Hematopoietic multipotent progenitor cell treated with erythropoietin and hydrocortisone succinate and interleukin-3 and kit ligand, for 15 days (in vitro differentiated cells): ENCODE measurements at regions not wholly inside any gene's neighbourhood (a gene's known extent, or its start where the extent isn't known, plus 50 kb on each side); places are given as distances from the start of the nearest gene placed in this dataset.
"Not testable (repeated sequence)": the region's sequence is repeated elsewhere in the genome, so short reads cannot be mapped to it uniquely, and the experiment has no call there.

Source experiments
- DNase-seq: peaks from one replicate; pipeline ENCODE4 v3.0.0-alpha.2; 2015; ENCODE audit warnings: low spot score

DNA sequence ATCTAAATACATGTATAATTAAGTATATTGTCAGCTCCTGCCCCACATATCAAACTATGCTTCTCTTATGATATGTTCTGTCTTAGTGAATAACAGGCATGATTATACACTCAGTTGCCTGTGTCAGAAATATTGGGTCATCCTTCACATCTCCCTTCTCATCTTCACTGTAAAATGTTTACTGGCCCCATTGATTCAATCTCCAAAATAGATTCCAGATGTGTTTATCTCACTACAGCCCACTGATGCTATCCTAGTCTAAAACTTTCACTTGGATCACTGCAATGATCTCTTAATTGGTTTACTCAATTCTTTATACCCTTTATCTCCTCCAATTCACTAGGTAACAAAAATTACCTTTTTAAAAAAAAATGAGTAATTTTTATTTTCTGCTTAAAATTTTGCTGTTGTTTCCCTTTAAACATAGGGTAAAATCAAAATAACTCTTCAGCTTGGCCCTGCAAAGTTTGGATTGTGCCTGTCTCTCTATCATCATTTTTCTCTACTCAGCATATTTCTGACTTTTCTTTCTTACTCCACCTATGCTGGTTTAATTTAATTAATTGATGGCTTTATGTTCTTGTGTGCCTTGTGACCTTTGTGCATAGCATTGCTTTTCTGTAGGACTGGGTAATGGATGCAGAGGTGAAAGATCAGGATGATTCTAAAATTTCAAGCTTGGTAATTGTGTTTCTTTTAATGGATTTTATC is 233.9 kb upstream of the FOXP2 start:
- DNase-seq = no peak

DNA sequence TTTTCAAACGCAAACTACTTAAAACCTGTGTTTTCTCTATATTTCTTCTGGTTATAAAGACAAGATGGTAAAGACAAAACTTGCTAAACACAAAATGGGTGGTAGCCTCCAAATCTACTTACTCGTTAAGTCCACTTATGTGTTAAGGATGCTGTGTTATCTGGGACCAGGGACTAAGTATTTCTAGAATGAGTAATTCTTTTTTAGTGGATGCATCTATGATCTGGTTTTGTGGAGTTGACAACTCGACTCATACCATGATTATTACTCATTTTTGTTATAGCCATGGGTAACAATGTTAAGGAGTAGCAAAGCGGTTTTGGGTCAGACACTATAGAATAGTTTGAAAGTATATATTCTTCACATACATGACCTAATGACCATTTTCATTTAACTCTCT is 239.5 kb upstream of the FOXP2 start:
- DNase-seq = no peak

DNA sequence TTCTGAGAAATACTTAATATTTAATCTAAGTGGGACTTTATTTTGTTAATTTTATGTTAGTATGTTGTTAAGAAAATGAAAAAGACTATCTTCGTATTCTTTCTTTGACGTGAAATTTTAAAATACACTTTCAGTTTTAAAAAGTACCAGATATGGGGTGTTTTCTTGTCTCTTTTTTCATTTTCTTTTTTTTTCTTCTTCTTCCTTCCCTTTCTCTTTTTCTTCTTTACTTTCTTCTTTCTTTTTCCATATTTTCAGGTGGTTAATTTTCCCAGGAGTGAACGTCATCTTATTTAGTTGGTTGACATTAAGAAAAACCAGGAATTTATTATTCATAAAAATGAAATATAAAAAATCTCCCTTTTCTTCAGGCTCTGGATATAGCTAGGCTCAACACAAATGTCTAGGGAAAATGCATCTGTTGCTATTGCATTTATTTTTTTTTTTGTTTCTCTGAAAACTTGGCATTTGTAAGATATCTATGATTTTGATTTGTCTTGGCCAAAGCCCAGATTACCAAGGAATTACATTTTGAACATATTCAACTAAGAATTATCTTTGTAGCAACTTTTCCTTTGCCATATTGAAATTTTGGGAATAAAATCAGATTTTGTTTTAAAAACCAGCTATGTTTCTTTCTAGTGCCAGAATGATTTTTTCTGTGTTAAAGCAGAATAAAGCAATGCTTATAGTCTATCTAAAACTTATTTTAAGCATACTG is 241.3 kb upstream of the FOXP2 start:
- DNase-seq = no peak

DNA sequence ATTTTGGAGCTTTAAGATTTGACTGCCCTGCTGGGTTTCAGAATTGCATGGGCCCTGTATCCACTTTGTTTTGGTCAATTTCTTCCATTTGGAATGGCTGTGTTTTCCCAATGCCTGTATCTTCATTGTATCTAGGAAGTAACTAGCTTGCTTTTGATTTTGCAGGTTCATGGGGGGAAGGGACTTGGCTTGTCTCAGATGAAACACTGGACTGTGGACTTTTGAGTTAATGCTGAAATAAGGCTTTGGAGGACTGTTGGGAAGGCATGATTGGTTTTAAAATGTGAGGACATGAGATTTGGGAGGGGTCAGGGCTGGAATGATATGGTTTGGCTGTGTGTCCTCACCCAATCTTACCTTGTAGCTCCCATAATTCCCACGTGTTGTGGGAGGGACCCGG is 245.2 kb upstream of the FOXP2 start:
- not testable (repeated sequence) for DNase-seq

DNA sequence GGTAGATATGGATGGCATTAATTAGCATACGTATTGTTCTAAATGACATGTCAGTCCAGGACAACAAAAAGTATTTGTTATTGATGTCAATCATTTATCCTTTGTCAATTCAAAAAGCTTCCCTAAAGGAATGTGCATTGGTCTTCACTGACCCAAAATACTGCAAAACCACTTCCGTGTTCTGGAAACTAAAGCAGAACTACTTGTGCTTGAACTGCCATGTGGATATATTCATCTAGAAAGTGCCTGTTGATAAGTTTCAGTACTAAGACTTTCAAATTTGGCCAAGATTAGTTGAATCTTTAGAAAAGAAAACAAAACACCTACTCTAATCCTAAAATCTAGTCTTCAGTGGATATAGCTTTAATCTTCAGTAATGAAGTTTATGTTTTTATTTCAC is 242.1 kb upstream of the PPP1R3A start:
- DNase-seq = no peak

DNA sequence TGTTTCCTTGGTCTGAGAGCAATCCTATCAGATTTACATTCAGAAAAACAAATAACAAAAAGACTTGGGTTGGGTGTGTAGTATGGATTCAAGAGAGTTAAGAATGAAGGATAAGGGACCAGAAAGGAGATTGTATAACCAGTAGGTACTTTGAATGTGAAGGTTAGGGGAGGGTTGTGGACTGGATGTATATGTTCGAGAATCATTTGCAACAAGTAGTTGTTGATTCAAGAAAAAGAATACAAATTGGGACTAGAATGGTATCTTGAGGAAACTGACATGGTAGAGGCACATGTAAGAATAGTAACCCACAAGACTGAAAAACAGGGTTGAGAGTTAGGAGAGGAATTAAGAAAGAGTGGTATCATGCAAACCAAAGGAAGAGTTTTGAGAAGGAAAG is 240.0 kb upstream of the PPP1R3A start:
- no peak for DNase-seq

DNA sequence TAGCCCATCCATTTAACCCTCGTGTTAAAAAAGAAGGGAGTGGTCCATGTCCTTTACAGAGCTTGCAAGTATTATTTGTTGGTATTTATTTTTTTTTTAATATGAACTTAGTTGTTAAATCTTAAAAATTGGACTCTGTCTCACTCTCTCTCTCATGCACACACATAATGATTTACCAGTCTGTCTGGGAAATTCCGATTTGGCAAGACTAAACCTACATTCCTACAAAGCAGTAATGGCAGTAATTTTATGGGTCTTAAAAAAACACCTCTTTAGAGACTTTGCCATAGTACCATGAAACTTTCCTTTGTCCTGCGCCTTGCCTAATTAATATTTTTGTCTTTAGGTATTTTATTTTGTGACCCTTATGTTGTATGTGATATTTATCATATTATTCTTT is 239.5 kb upstream of the PPP1R3A start:
- DNase-seq = no peak

DNA sequence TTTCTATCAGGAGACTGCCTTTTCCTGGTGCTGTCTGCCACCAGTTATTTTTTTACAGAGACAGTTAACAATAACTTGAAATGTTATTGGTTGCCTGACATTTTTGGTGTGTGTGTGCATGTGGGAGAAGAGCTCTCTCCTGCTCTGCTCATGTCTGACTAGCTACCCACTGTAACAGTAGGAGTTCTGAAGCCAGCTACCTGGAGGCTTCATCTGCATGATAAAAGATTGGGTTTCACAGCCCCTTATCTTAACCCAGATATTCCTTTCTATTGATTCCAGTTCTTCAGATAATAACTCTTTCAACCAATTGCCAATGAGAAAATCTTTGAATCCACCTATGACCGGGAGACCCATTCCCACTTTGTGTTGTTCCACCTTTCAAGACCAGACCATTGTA is 237.4 kb upstream of the PPP1R3A start:
- no peak for DNase-seq

DNA sequence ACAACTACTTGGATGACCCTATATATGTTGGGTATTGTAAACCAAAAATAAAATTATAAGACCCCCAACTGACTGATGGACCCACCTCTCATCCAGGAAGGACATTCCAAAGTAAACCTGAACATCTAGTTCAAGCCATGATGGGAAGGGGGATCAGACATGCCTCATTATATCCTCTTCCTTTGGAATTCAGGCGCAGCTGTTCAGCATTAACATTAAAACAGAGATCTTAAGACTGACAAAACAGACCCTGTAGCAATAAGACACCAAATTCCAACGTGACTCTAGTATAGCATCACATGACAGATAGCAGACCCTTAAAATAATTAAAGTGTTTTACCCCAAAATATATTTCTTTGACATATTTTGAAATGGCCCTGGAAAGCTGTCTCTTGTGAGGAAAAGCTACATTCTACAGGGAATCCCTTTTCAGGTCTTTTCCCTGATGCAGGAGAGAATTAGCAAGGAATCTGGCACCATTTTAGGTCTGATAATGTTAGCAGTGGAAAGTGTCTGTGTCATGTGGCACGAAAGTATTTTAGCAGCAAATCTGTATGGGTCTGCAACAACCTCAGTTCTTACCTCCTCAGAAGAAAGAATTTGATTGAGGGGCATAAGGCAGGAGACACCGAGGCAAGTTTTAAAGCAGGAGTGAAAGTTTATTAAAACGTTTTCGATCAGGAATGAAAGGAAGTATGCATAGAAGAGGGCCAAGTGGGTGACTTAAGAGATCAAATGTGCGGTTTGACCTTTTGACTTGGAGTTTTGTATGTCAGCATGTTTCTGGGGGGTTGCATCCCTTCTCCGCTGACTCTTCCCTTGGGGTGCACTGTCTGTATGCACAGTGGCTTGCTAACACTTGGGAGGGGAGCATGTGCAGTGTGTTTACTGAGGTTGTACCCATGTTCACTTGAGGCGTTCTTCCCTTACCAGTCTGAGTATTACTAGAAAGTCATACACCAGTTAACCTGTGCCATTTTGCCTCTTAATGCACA is 236.6 kb upstream of the PPP1R3A start:
- no peak for DNase-seq

DNA sequence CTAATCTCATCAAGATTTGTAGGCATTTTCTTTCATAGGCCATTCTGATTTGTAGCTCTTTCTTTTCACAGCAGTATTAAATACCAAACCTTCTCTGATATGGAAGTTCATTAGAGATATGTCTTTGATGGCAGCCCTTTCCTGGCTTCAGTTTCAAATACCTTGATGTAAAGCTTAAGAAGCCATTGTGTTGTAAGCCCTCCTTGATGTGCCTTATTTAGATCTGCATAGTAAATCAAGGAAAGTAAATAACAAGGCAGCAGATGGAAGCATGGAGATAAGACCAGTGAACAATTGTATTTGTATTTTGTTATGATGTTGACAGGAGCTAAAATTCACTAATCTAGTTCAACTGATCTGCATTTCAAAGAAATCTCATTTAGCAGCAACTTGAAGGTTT is 234.9 kb upstream of the PPP1R3A start:
- no peak for DNase-seq

DNA sequence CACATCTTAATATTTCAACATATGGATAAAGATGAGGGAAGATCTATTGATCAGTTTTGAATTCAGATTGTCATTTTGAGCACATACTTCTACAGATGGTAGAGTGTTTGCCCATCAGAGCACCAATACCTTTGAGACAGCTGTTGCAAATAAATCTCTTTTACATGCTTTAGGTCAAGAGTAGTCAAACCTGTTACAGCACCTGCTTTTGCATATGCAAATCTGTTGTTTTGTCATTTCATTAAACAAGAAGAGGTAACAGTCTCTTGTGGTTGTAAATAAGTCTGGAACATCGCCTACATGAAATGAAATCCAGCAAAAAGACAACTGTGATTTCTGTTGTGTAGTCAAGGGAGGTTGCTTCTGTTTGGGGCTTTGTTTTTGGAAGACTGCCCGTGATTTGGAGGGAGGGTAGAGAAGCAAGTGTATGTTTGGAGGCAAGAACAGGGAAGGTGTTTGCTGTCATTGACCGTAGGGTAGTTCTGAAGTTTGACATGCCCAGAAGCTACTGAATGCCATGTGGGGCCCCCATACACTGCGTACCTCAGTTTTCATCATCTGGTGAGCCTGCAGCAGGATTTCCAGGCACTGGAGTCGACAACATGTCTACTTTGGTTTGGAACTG is 233.6 kb upstream of the PPP1R3A start:
- DNase-seq = no peak

DNA sequence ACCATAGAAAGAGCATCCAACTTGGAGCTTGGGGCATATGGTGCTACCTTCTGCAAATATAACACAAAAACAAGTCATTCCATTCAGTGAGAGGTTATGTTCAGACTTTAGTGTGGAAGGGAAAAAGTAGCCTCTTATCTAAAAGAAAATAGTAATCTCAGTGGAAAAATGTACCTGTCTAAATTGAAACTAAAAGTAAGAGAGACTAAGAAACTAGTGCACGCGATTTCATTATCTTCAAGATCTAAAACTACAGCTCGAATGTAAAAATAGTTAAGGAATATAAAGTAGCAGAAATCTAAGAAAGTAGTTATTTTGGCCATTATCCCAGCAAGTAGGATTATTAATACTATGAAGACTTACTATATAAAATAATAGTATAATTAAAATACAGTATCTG is 233.0 kb upstream of the PPP1R3A start:
- DNase-seq = no peak

DNA sequence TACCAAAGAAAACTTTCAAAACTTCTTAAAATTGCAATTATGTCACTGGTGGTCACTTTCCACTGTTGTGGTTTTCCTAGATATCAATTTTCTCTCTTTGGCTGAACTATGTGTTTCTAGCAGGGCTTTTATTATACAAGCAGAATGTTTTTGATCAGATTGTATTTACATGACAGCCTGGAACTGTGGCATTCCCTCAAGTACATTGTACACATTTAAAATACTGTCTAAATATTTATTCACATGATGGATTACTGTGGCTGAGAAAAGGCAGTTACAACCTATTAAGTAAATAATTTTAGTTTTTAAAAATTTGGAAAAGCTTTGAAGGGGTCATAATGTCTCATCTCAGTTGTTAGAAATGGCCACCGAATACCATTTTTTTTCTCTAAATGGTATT is 231.9 kb upstream of the PPP1R3A start:
- DNase-seq = no peak

DNA sequence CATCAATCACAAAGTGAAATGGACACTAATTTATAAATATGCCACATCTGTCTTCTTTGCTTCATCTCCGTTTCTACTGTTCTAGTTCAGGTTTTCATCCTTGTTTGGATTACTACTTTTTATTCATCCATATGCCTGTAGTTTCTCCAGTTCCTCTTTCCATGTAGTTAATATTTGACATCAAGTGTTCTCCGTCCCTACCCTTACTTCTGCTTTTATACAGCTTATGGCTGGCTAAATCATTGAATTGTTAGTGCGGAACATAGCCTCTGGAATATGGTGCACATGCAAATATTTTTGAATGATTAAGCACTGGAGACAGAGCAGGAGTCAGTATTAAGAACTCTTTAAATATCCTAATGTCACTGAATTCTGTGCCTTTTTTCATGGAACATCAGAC is 230.0 kb upstream of the PPP1R3A start:
- DNase-seq = no peak

DNA sequence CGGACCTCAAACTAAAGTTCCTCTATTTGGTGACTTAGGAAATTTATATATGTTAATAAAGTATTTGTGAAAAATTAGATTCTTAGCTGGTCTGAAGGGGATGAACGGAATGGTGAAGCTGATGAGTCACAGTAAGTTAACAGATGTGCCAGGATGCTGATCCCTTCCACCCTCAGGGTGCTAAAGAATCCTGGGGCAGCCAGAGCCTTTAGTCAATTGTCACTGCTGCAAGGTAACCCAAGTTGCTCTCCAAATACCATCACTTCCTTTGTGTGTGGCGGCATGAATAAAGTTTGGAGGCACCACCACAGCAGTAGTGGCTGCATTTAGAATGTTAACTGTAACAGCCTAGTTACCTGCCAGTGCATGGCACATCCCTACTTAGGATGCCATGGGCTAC is 222.6 kb upstream of the PPP1R3A start:
- DNase-seq = no peak

DNA sequence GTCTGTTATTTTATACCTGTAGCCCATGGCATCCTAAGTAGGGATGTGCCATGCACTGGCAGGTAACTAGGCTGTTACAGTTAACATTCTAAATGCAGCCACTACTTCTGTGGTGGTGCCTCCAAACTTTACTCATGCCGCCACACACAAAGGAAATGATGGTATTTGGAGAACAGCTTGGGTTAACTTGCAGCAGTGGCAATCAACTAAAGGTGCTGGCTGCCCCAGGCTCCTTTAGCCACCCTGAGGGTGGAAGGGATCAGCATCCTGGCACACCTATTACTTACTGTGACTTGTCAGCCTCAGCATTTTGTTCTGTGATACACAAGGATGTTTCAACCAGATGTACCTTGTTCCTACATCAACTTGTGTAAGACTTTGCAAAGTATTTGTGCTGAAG is 221.8 kb upstream of the PPP1R3A start:
- DNase-seq = no peak

DNA sequence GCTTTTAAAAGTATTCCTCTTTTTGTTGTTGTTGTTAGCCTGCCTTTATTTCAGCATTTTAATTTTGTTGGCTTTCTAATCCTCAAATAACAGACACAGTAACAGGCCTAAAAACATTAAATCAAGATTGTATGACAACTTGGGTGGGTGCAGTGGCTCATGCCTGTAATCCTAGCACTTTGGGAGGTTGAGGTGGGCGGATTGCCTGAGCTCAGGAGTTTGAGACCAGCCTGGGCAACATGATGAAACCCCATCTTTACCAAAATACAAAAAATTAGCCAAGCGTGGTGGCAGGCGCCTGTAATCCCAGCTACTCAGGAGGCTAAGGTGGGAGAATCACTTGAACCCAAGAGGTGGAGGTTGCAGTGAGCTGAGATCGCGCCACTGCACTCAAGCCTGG is 220.9 kb upstream of the PPP1R3A start:
- DNase-seq = not testable (repeated sequence)

DNA sequence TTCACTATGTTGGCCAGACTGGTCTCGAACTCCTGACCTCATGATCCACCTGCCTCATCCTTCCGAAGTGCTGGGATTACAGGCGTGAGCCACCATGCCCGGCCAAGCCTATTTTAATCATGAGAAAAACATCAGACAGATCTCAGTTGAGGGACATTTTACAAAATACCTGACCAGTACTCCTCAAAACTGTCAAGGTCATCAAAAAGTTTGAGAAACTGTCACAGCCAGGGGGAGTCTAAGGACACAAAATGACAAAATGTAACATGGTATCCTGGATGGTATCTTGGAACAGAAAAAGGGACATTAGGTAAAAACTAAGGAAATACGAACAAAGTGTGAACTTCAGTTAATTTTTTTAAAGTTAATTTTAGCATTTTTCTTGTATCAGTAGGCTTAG is 219.8 kb upstream of the PPP1R3A start:
- DNase-seq = no peak

DNA sequence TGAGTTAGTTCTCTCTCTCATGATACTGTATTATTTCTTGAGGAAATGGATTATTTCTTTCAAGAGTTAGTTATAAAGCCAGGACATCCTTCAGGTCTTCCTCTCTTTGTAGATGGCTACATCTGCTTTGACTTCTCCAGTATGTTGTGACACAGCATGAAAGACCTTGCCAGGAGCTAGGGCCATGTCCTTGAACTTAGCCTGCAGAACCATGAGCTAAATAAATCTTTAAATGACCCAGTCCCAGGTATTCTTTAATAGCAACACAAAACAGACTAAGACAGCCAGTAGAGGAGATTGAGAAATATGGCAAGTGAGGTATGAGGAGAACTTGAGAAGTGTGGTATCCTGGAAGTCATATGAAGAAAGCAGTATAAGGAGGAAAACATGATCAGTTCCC is 214.9 kb upstream of the PPP1R3A start:
- DNase-seq = no peak

DNA sequence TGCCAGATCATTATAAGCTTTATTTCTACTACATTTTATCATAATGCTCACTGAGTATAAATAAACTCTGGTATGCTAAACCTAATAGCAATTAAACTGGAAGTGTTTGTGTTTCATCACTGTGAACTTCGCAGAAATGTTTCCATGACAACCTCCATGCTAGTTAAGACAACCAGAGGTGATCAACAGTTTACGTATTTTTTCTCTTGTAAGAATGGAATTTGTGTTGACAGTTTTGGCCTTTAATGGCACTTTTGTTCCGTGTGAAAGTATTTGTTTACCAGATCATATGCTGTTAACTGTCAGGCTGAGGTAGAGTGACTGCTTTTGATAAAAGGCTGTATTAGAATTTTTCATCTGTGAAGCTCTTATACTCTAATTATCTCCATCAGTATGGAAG is 212.1 kb upstream of the PPP1R3A start:
- DNase-seq = no peak

DNA sequence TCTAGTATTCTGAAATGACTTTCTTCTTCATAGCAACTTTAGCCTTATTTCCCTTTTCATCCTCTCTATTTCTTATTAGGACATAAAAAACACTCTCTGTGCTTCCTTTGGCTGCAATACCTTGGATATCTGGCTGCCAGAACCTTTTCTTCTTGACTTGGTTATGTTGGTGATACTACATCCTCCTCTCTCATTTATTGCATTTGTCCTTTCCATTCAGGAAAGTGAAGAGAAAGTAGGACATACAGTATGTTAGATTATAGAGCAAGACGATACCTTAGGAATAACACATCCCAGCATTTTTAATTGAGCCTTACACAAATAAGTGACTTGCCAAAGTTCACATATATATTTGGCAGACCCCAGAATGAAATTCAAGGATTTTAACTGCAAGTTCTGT is 210.1 kb upstream of the PPP1R3A start:
- DNase-seq = no peak

DNA sequence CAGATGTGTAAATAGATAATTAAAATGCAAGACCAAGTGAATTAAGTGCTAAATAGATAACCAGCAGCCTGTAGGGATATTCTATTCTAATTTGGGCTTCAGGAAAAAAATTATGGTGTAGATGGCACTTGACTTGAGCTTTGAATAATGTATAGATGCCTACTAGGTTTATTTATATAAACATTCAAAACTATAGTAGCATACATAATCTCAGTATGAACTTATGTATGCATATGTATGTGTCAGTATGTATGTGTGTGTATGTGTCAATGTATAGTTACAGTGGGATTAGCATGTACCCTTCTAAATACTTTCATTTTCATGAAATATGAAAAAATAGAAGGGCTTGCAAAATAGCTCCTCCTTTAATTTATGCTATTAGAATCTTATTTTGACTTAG is 207.3 kb upstream of the PPP1R3A start:
- no peak for DNase-seq
